ENCODE measurements at regions not wholly inside any gene's neighbourhood (a gene's known extent, or its start where the extent isn't known, plus 50 kb on each side); places are given as distances from the start of the nearest gene placed in this dataset.

DNA sequence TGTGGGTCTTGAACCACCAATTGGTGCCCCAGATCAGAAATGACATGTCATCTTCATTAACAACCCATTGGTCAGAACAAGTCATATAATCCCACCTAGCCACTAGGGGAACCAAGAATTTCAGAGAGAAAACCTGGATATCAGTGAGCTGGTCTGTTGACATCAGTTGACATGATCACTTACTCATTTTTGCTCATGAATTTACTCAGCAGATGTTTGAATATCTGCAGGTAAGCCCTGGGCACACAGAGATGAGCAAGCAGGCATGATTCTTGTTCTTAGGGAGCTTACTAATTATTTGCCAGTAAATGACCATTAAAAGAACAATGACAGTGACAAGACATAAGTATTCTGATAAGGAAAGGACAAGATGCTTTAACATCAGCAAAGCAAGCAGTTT is 64.3 kb upstream of the PLCL2 start:
- H3K4me2 ChIP-seq (ENCODE audit: low read length), result no peak overlapping the region
- H3K27ac ChIP-seq (ENCODE audit: low read depth, low read length), result no peak overlapping the region
- no peak for DNase-seq (ENCODE audit: low read depth, low spot score)

GRCh38 chr3:16821053-16821452 is 63.7 kb upstream of the PLCL2 start:
- POLR2A ChIA-PET, result no interaction called here

More for the DNA sequence above, 64.3 kb upstream of the PLCL2 start:
- no peak overlapping the region for H3K9ac ChIP-seq (ENCODE audit: low read length)
- H3K4me1 ChIP-seq (ENCODE audit: control insufficient read depth in 1 of 2, insufficient read depth in 2 of 2, low read length in 2 of 2), result no peaks in the 10 kb centered on the region
- intact Hi-C loops (cut with micrococcal nuclease), result loop anchor here (10.0 kb wide), 1 partner anchor 216 kb away; the partner anchor contains the start of gene DAZL
- ChIA-PET RAD21 (ENCODE audit: low non-redundant PET in 1 of 2, low total read pairs in 2 of 2, uncharacterized antibody in 2 of 2, unreplicated experiment in 2 of 2) (no interaction called here), CTCF (interaction anchor here (1.4 kb wide), 1 partner anchor 8 kb away, joined by 4 read pairs; no protein-coding TSS in a partner anchor), POLR2A (no interaction called here)
- no peaks in the 10 kb centered on the region for H3K9me2 ChIP-seq (ENCODE audit: insufficient read depth)
- H3K36me3 ChIP-seq (ENCODE audit: control insufficient read depth in 1 of 2, insufficient read depth in 2 of 2, low read length in 2 of 2), result no peaks in the 10 kb centered on the region
- no peak for ATAC-seq
- no peaks in the 10 kb centered on the region for H3K9me3 ChIP-seq (ENCODE audit: control insufficient read depth in 1 of 2, insufficient read depth in 1 of 2, low read depth in 1 of 2, low read length in 2 of 2)
- H3K27me3 ChIP-seq (ENCODE audit: insufficient read depth, low read length), result no peaks in the 10 kb centered on the region
- TF ChIP-seq YY1 (IDR thresholded peaks at IDR 0.05; ENCODE audit: extremely low read depth, insufficient replicate concordance, low read depth, low read length) (no peak), FOSL1 (IDR thresholded peaks at IDR 0.05; ENCODE audit: low read depth) (no peak), POLR2AphosphoS5 (IDR thresholded peaks at IDR 0.05; ENCODE audit: low read depth, low read length) (no peak), JUND (IDR thresholded peaks at IDR 0.05) (no peak), EGR1 (IDR thresholded peaks at IDR 0.05; ENCODE audit: low read depth) (no peak)
- H3K79me2 ChIP-seq (ENCODE audit: insufficient read depth, low read length), result no peaks in the 10 kb centered on the region
- no peaks in the 10 kb centered on the region for H4K20me1 ChIP-seq (ENCODE audit: insufficient read depth)
- H2AFZ ChIP-seq (ENCODE audit: low read depth, low read length, poor library complexity, severe bottlenecking), result no peak overlapping the region
- BruUV-seq (replicated peaks), result no TSS peak
- H3K4me3 ChIP-seq (replicated peaks in 1 of 2; ENCODE audit: low read depth in 1 of 2, low read length in 2 of 2), result no peak overlapping the region

More at GRCh38 chr3:16821053-16821452, 63.7 kb upstream of the PLCL2 start:
- Histone ChIP-seq H3K4me2 (ENCODE audit: low read length) (no peak overlapping the region), H3K27me3 (ENCODE audit: insufficient read depth, low read length) (no peaks in the 10 kb centered on the region), H3K27ac (ENCODE audit: low read depth, low read length) (no peak overlapping the region), H3K9ac (ENCODE audit: low read length) (no peak overlapping the region), H3K9me2 (ENCODE audit: insufficient read depth) (no peaks in the 10 kb centered on the region), H3K36me3 (ENCODE audit: control insufficient read depth in 1 of 2, insufficient read depth in 2 of 2, low read length in 2 of 2) (no peaks in the 10 kb centered on the region), H4K20me1 (ENCODE audit: insufficient read depth) (no peaks in the 10 kb centered on the region), H2AFZ (ENCODE audit: low read depth, low read length, poor library complexity, severe bottlenecking) (no peak overlapping the region), H3K79me2 (ENCODE audit: insufficient read depth, low read length) (no peaks in the 10 kb centered on the region), H3K9me3 (ENCODE audit: control insufficient read depth in 1 of 2, insufficient read depth in 1 of 2, low read depth in 1 of 2, low read length in 2 of 2) (no peaks in the 10 kb centered on the region), H3K4me3 (replicated peaks in 1 of 2; ENCODE audit: low read depth in 1 of 2, low read length in 2 of 2) (no peak overlapping the region), H3K4me1 (ENCODE audit: control insufficient read depth in 1 of 2, insufficient read depth in 2 of 2, low read length in 2 of 2) (no peaks in the 10 kb centered on the region)
- CTCF ChIA-PET, result interaction anchor here (1.4 kb wide), 1 partner anchor 8 kb away, joined by 4 read pairs; no protein-coding TSS in a partner anchor
- intact Hi-C loops (cut with micrococcal nuclease), result loop anchor here (10.0 kb wide), 1 partner anchor 216 kb away; the partner anchor contains the start of gene DAZL
- ATAC-seq, result no peak
- no TSS peak for BruUV-seq (replicated peaks)
- no peak for DNase-seq (ENCODE audit: low read depth, low spot score)
- TF ChIP-seq POLR2A (IDR thresholded peaks at IDR 0.05; ENCODE audit: borderline replicate concordance, extremely low read depth, insufficient read depth, insufficient read length) (no peak), SIN3A (IDR thresholded peaks at IDR 0.05; ENCODE audit: low read depth) (no peak)
- RAD21 ChIA-PET (ENCODE audit: low non-redundant PET in 1 of 2, low total read pairs in 2 of 2, uncharacterized antibody in 2 of 2, unreplicated experiment in 2 of 2), result no interaction called here

Data from HCT116 (cell line).